GM23338 (cell line): ENCODE measurements at regions not wholly inside any gene's neighbourhood (a gene's known extent, or its start where the extent isn't known, plus 50 kb on each side); places are given as distances from the start of the nearest gene placed in this dataset.

ENCODE experiments used
- ATAC-seq: fragments of 200-7000 bp; cut with Tn5 transposase; 3 replicates; pipeline ENCODE4 v1.9.1; 2020
- DNase-seq: peaks from one replicate; pipeline ENCODE4 v3.0.0-alpha.2; 2015; ENCODE audit warnings: low spot score
- H2AFZ ChIP-seq: fragments of 200-600 bp; sonication (generic); 2 replicates; pipeline ENCODE4 v1.8.0; 2016; ENCODE audit warnings: antibody characterized with exemption, mild to moderate bottlenecking, moderate library complexity
- H3F3A ChIP-seq: fragments of 200-600 bp; sonication (generic); replicated peaks from 2 replicates; pipeline ENCODE4 v1.8.0; 2017; ENCODE audit warnings: antibody characterized with exemption, mixed run types, low read depth
- H3K27ac ChIP-seq: fragments of 200-600 bp; sonication (generic); 2 replicates; pipeline ENCODE4 v1.6.1; 2016; ENCODE audit warnings: low read depth
- H3K27me3 ChIP-seq: fragments of 200-600 bp; sonication (generic); 2 replicates; pipeline ENCODE4 v1.8.0; 2016; ENCODE audit warnings: mild to moderate bottlenecking, mixed run types, moderate library complexity; ENCODE audit not compliant: insufficient read depth
- H3K36me3 ChIP-seq: fragments of 200-600 bp; sonication (generic); 2 replicates; pipeline ENCODE4 v1.8.0; 2016; ENCODE audit warnings: mild to moderate bottlenecking; ENCODE audit not compliant: insufficient read depth
- H3K4me1 ChIP-seq: fragments of 200-600 bp; sonication (generic); 2 replicates; pipeline ENCODE4 v1.8.0; 2016; ENCODE audit warnings: mild to moderate bottlenecking, moderate library complexity; ENCODE audit not compliant: insufficient read depth
- H3K4me2 ChIP-seq: fragments of 200-600 bp; sonication (generic); 2 replicates; pipeline ENCODE4 v1.7.1; 2017; ENCODE audit warnings: mixed run types
- H3K4me3 ChIP-seq: fragments of 200-600 bp; sonication (generic); 2 replicates; pipeline ENCODE4 v1.6.1; 2016; ENCODE audit warnings: mixed run types
- H3K79me2 ChIP-seq: fragments of 200-600 bp; sonication (generic); replicated peaks from 2 replicates; pipeline ENCODE4 v1.8.0; 2017; ENCODE audit warnings: mild to moderate bottlenecking; ENCODE audit not compliant: insufficient read depth
- H3K9me2 ChIP-seq: fragments of 200-600 bp; sonication (generic); 2 replicates; pipeline ENCODE4 v1.8.0; 2017; ENCODE audit not compliant: insufficient read depth
- H4K20me1 ChIP-seq: fragments of 200-600 bp; sonication (generic); replicated peaks from 2 replicates; pipeline ENCODE4 v1.8.0; 2017; ENCODE audit warnings: mild to moderate bottlenecking; ENCODE audit not compliant: insufficient read depth
- H3K27ac Mint-ChIP-seq: 2 replicates; pipeline ENCODE4 v1.8.0; 2020; ENCODE audit warnings: inconsistent platforms, mild to moderate bottlenecking, moderate library complexity, mixed read lengths
- H3K27me3 Mint-ChIP-seq: 3 replicates; pipeline ENCODE4 v1.8.0; 2022; ENCODE audit warnings: low read depth, mild to moderate bottlenecking, moderate library complexity, mixed read lengths, inconsistent platforms; ENCODE audit not compliant: insufficient read depth, poor library complexity
- H3K36me3 Mint-ChIP-seq: 3 replicates; pipeline ENCODE4 v1.8.0; 2021; ENCODE audit warnings: low read depth, mild to moderate bottlenecking, inconsistent platforms, moderate library complexity, mixed read lengths
- H3K4me1 Mint-ChIP-seq: 3 replicates; pipeline ENCODE4 v1.8.0; 2020; ENCODE audit warnings: mild to moderate bottlenecking, inconsistent platforms, mixed read lengths
- H3K4me3 Mint-ChIP-seq: 3 replicates; pipeline ENCODE4 v1.8.0; 2021; ENCODE audit warnings: moderate library complexity, mild to moderate bottlenecking, inconsistent platforms, mixed read lengths
- H3K9me3 Mint-ChIP-seq: 3 replicates; pipeline ENCODE4 v1.8.0; 2020; ENCODE audit warnings: moderate library complexity, mild to moderate bottlenecking, inconsistent platforms, mixed read lengths
- CREB1 ChIP-seq: fragments of 250-450 bp; sonication (Bioruptor Pico); IDR thresholded peaks from 2 replicates; pipeline ENCODE4 v1.5.0; 2020; ENCODE audit warnings: low read depth, mild to moderate bottlenecking, moderate library complexity
- CTCF ChIP-seq, 2 experiments: fragments of 200-600 bp in 1 of 2; sonication (generic) in 1 of 2; conservative IDR thresholded peaks; 2 replicates each; pipeline versions ENCODE4 v1.5.1 to v1.6.1; 2016 to 2017; ENCODE audit warnings: antibody characterized with exemption in 2 of 2, low read depth in 2 of 2, mild to moderate bottlenecking in 2 of 2, moderate library complexity in 1 of 2
- ETS1 ChIP-seq: IDR thresholded peaks from 2 replicates; pipeline ENCODE4 v1.6.1; 2016; ENCODE audit warnings: antibody characterized with exemption
- EZH2 ChIP-seq: fragments of 200-600 bp; sonication (generic); IDR thresholded peaks from one replicate; pipeline ENCODE4 v1.8.0; 2017; ENCODE audit warnings: antibody characterized with exemption, mild to moderate bottlenecking, low read depth; ENCODE audit not compliant: unreplicated experiment
- EZH2phosphoT487 ChIP-seq: fragments of 200-600 bp; sonication (generic); IDR thresholded peaks from one replicate; pipeline ENCODE4 v1.8.1; 2018; ENCODE audit warnings: antibody characterized with exemption; ENCODE audit not compliant: unreplicated experiment
- JUNB ChIP-seq: IDR thresholded peaks from one replicate; pipeline ENCODE4 v1.6.1; 2016; ENCODE audit warnings: antibody characterized with exemption; ENCODE audit not compliant: unreplicated experiment
- NANOG ChIP-seq: IDR thresholded peaks from 2 replicates; pipeline ENCODE4 v1.6.1; 2016; ENCODE audit warnings: antibody characterized with exemption, borderline replicate concordance
- POLR2AphosphoS5 ChIP-seq: IDR thresholded peaks from 2 replicates; pipeline ENCODE4 v1.6.1; 2016; ENCODE audit warnings: antibody characterized with exemption, low read depth
- REST ChIP-seq: IDR thresholded peaks from one replicate; pipeline ENCODE4 v1.6.1; 2018; ENCODE audit warnings: antibody characterized with exemption; ENCODE audit not compliant: unreplicated experiment
- STAT1 ChIP-seq: IDR thresholded peaks from one replicate; pipeline ENCODE4 v1.6.1; 2016; ENCODE audit warnings: antibody characterized with exemption; ENCODE audit not compliant: unreplicated experiment
- ZNF114 ChIP-seq: fragments of 250-450 bp; sonication (Bioruptor Pico); IDR thresholded peaks from 2 replicates; pipeline ENCODE4 v1.5.0; 2020; ENCODE audit warnings: mild to moderate bottlenecking, moderate library complexity
- ZNF331 ChIP-seq: fragments of 250-450 bp; sonication (Bioruptor Pico); IDR thresholded peaks from 2 replicates; pipeline ENCODE4 v1.5.0; 2020; ENCODE audit warnings: low read depth, mild to moderate bottlenecking, moderate library complexity
- ZNF462 ChIP-seq: fragments of 250-450 bp; sonication (Bioruptor Pico); IDR thresholded peaks from 2 replicates; pipeline ENCODE4 v1.5.0; 2020; ENCODE audit warnings: mild to moderate bottlenecking, moderate library complexity

- Mint-ChIP-seq H3K27me3 (peaks cover 2% of the 10 kb centered on the region), H3K9me3 (peaks cover 13% of the 10 kb centered on the region), H3K4me1 (no peaks in the 10 kb centered on the region), H3K4me3 (no peak overlapping the region), H3K27ac (no peak overlapping the region), H3K36me3 (peaks cover 3% of the 10 kb centered on the region)
- no peak for ATAC-seq
- Histone ChIP-seq H3K4me3 (no peak overlapping the region), H3K4me2 (no peak overlapping the region), H3K79me2 (no peaks in the 10 kb centered on the region), H2AFZ (no peak overlapping the region), H3K9me2 (no peaks in the 10 kb centered on the region), H3F3A (no peaks in the 10 kb centered on the region), H3K27me3 (no peaks in the 10 kb centered on the region), H4K20me1 (no peaks in the 10 kb centered on the region), H3K36me3 (no peaks in the 10 kb centered on the region), H3K4me1 (no peaks in the 10 kb centered on the region; the same call in 1 of the 2 replicates), H3K27ac (no peak overlapping the region)
- TF ChIP-seq JUNB (no peak), POLR2AphosphoS5 (no peak), CTCF (conservative IDR thresholded peaks at IDR 0.05; ENCODE audit: low read depth in 2 of 2) (no peak), STAT1 (no peak), ETS1 (no peak), REST (no peak), ZNF462 (CRISPR knock-in tag) (no peak), EZH2phosphoT487 (no peak), CREB1 (no peak), EZH2 (no peak), ZNF114 (CRISPR knock-in tag) (no peak), ZNF331 (CRISPR knock-in tag) (no peak), NANOG (no peak)
- no peak for DNase-seq
Observed at GRCh38 chr12:13428538-13429265, 232.2 kb downstream of the EMP1 start.
